PC-3 (cell line): ENCODE measurements at regions not wholly inside any gene's neighbourhood (a gene's known extent, or its start where the extent isn't known, plus 50 kb on each side); places are given as distances from the start of the nearest gene placed in this dataset.

Experiments
- ATAC-seq: fragments of 200-7000 bp; cut with Tn5 transposase; 2 replicates; pipeline ENCODE4 v1.9.1; 2020; ENCODE audit warnings: mild to moderate bottlenecking, moderate library complexity
- BruUV-seq: library from RNA; stranded (reverse); fragments of 400-500 nt; replicated peaks from 2 replicates; lab custom pipeline; 2021; lab: Mats Ljungman, UMichigan
- CTCF ChIA-PET: fragments of 300-600 bp; sonication (Branson Sonifier 250); formaldehyde crosslinking; loops from one replicate; lab custom pipeline; 2022; ENCODE audit warnings: antibody characterized with exemption; lab: Charles Lee
- POLR2A ChIA-PET: fragments of 300-600 bp; sonication (Branson Sonifier 250); formaldehyde crosslinking; loops from one replicate; lab custom pipeline; 2022; ENCODE audit warnings: antibody characterized with exemption; ENCODE audit not compliant: unreplicated experiment; lab: Charles Lee
- DNase-seq: peaks from one replicate; pipeline ENCODE4 v3.0.0-alpha.2; 2015
- H2AFZ ChIP-seq: fragments of 300-600 bp; sonication (generic); 2 replicates; pipeline ENCODE4 v1.6.0; 2016; ENCODE audit warnings: antibody characterized with exemption, low read length
- H3F3A ChIP-seq: fragments of 300-600 bp; sonication (generic); one replicate; pipeline ENCODE4 v1.6.0; 2017; ENCODE audit warnings: antibody characterized with exemption, low read length, control low read depth, mild to moderate bottlenecking; ENCODE audit not compliant: unreplicated experiment
- H3K27ac ChIP-seq: fragments of 300-600 bp; sonication (generic); 2 replicates; pipeline ENCODE4 v1.5.1; 2016; ENCODE audit warnings: mild to moderate bottlenecking, low read length
- H3K27me3 ChIP-seq: fragments of 300-600 bp; sonication (generic); 2 replicates; pipeline ENCODE4 v1.6.1; 2016; ENCODE audit warnings: low read length, mixed read lengths
- H3K36me3 ChIP-seq: fragments of 300-600 bp; sonication (generic); 2 replicates; pipeline ENCODE4 v1.6.1; 2016; ENCODE audit warnings: low read depth, mixed run types, low read length, mixed read lengths
- H3K4me1 ChIP-seq: fragments of 300-600 bp; sonication (generic); 2 replicates; pipeline ENCODE4 v1.5.1; 2016; ENCODE audit warnings: low read length; ENCODE audit not compliant: insufficient read depth
- H3K4me2 ChIP-seq: fragments of 300-600 bp; sonication (generic); 2 replicates; pipeline ENCODE4 v1.6.0; 2016; ENCODE audit warnings: low read length
- H3K4me3 ChIP-seq: fragments of 300-600 bp; sonication (generic); 2 replicates; pipeline ENCODE4 v1.5.1; 2016; ENCODE audit warnings: mild to moderate bottlenecking, low read length, mixed read lengths
- H3K79me2 ChIP-seq: fragments of 300-600 bp; sonication (generic); 2 replicates; pipeline ENCODE4 v1.6.1; 2017; ENCODE audit warnings: low read length, mixed read lengths
- H3K9ac ChIP-seq: fragments of 300-600 bp; sonication (generic); 2 replicates; pipeline ENCODE4 v1.6.0; 2016; ENCODE audit warnings: mild to moderate bottlenecking, low read length
- H3K9me2 ChIP-seq: fragments of 300-600 bp; sonication (generic); replicated peaks from 2 replicates; pipeline ENCODE4 v1.6.1; 2016; ENCODE audit warnings: mixed run types, low read length, mixed read lengths
- H3K9me3 ChIP-seq: fragments of 300-600 bp; sonication (generic); 2 replicates; pipeline ENCODE4 v1.6.1; 2016; ENCODE audit warnings: low read length, mixed read lengths
- H4K20me1 ChIP-seq: fragments of 300-600 bp; sonication (generic); 2 replicates; pipeline ENCODE4 v1.6.1; 2016; ENCODE audit warnings: low read length, mixed read lengths
- CTCF ChIP-seq: fragments of 300-600 bp; sonication (generic); conservative IDR thresholded peaks from 2 replicates; pipeline ENCODE4 v1.5.1; 2017; ENCODE audit warnings: antibody characterized with exemption, low read depth, mild to moderate bottlenecking, low read length
- EZH2 ChIP-seq: fragments of 300-600 bp; sonication (generic); IDR thresholded peaks from one replicate; pipeline ENCODE4 v1.6.1; 2017; ENCODE audit warnings: antibody characterized with exemption, mild to moderate bottlenecking, low read length; ENCODE audit not compliant: unreplicated experiment
- EZH2phosphoT487 ChIP-seq: fragments of 300-600 bp; sonication (generic); IDR thresholded peaks from 2 replicates; pipeline ENCODE4 v1.6.1; 2018; ENCODE audit warnings: mild to moderate bottlenecking, antibody characterized with exemption, low read length, borderline replicate concordance
- intact Hi-C: fragments of 100-400 bp; cut with micrococcal nuclease; formaldehyde crosslinking; loops from 2 replicates; pipeline ENCODE4 v1.9.0; 2023

DNA sequence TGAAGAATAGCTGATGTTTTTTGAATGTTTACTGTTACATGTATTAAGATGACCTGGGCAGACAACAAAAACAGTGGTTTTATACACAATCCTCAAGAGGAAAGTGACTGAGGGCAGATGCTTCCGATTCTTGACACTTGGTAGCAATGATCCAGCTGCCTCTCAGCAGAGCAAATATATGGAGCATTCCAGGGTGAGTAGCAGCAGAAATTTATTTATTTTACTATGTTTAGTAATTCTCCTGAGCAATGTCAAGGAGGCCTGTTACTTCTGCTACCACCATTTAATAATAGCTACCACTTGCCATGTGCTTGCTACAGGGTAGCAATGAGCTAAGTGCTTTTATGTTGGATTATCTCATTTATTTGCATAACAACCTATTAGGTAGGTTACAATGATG is 69.1 kb upstream of the NR3C1 start:
- TF ChIP-seq EZH2 = no peak
- TF ChIP-seq EZH2phosphoT487 = no peak
- TF ChIP-seq CTCF = no peak
- ChIA-PET CTCF (no interaction called here), POLR2A (no interaction called here)
- no peak overlapping the region for H2AFZ ChIP-seq
- no peak overlapping the region for H3K4me3 ChIP-seq
- no peaks in the 10 kb centered on the region for H3K36me3 ChIP-seq
- no peak overlapping the region for H3K9ac ChIP-seq
- no peaks in the 10 kb centered on the region for H3K4me1 ChIP-seq
- ATAC-seq = no peak
- no peaks in the 10 kb centered on the region for H3K79me2 ChIP-seq
- H3K4me2 ChIP-seq = no peak overlapping the region
- no peak overlapping the region for H3K27ac ChIP-seq
- H3F3A ChIP-seq = no peaks in the 10 kb centered on the region
- H3K27me3 ChIP-seq = no peaks in the 10 kb centered on the region
- intact Hi-C loops = no loop called here
- no peaks in the 10 kb centered on the region for H4K20me1 ChIP-seq
- no peaks in the 10 kb centered on the region for H3K9me2 ChIP-seq
- no peaks in the 10 kb centered on the region for H3K9me3 ChIP-seq
- BruUV-seq = no TSS peak
- DNase-seq = no peak

DNA sequence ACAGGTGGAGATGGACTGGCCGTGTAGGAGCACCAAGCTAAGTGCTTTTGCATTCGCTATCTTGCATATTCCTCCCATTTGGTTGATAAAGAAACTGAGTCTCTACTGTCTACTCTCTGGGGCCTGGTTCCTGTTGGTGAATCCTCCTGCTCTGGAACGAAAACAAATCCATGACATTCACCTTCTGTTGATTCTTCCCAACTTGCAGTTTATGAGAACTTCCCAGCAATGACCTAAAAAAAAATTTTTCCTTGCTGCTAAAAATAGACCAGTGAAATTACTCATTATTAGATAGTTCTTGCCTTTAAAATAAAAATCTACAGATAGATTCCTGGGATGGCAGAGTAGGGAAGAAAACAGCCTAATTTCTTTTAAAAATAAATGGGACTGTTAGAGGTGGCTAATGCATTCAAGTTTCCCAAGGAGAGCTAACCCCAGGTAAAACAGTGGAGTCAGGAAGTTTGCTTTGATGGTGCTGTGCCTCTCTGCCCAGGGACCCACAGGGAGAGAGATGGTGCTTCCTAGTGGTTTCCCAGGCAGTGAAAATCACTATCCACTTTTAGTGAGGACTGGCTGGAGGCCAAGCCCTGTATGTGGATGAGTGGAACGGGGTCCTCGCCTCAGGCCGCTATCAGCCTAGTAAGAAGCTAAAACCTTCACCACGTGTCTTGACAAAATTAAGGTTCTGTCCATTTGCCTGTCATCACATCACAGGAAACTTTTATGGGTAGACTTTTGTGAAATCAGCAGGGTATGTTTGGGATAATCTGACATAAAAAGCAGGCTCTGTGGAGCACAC is 68.4 kb upstream of the NR3C1 start:
- no peaks in the 10 kb centered on the region for H4K20me1 ChIP-seq
- H3K27ac ChIP-seq = no peak overlapping the region
- no peaks in the 10 kb centered on the region for H3K36me3 ChIP-seq
- H3K27me3 ChIP-seq = no peaks in the 10 kb centered on the region
- H3K4me2 ChIP-seq = no peak overlapping the region
- H3K9ac ChIP-seq = no peak overlapping the region
- H2AFZ ChIP-seq = no peak overlapping the region
- H3K9me2 ChIP-seq = no peaks in the 10 kb centered on the region
- BruUV-seq = no TSS peak
- TF ChIP-seq CTCF (no peak), EZH2 (no peak)
- no peaks in the 10 kb centered on the region for H3K9me3 ChIP-seq
- no peak for DNase-seq
- no peak for ATAC-seq
- POLR2A ChIA-PET = no interaction called here
- H3K4me1 ChIP-seq = no peaks in the 10 kb centered on the region
- no peak overlapping the region for H3K4me3 ChIP-seq
- CTCF ChIA-PET = no interaction called here
- no peaks in the 10 kb centered on the region for H3K79me2 ChIP-seq
- intact Hi-C loops = no loop called here
- H3F3A ChIP-seq = no peaks in the 10 kb centered on the region

DNA sequence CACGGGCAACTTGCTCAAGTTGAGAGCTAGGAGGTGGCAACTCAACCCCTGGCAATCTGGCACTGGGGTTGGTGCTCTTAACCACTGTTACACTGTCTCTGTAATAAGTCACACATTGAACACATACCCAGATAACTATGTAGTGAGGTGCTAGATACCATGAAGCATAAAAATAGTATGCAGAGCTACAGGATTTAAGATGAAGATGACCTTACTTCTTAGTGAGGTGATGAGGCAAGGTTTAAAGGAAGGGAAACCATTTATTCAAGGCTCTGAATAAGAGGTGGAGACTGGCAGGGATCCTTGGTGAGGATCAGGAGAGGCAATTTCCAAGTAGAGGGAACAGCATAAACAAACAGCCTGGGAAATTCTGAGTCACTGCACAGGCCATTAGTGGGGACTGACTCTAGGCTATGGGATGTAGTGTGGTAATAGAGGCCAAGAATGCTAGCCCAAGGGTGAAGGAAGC is 67.6 kb upstream of the NR3C1 start:
- no peak overlapping the region for H3K27ac ChIP-seq
- H3K9me2 ChIP-seq = no peaks in the 10 kb centered on the region
- no peaks in the 10 kb centered on the region for H3K9me3 ChIP-seq
- H3K4me3 ChIP-seq = no peak overlapping the region
- H4K20me1 ChIP-seq = no peaks in the 10 kb centered on the region
- CTCF ChIA-PET = no interaction called here
- no peak overlapping the region for H3K4me2 ChIP-seq
- H3K27me3 ChIP-seq = no peaks in the 10 kb centered on the region
- no peaks in the 10 kb centered on the region for H3K4me1 ChIP-seq
- no peak overlapping the region for H3K9ac ChIP-seq
- no TSS peak for BruUV-seq
- TF ChIP-seq CTCF (no peak), EZH2phosphoT487 (no peak), EZH2 (no peak)
- POLR2A ChIA-PET = no interaction called here
- intact Hi-C loops = no loop called here
- no peaks in the 10 kb centered on the region for H3K36me3 ChIP-seq
- no peaks in the 10 kb centered on the region for H3F3A ChIP-seq
- ATAC-seq (no peak), DNase-seq (peak; percentile 6)
- no peaks in the 10 kb centered on the region for H3K79me2 ChIP-seq
- H2AFZ ChIP-seq = no peak overlapping the region
